ENCODE measurements at regions not wholly inside any gene's neighbourhood (a gene's known extent, or its start where the extent isn't known, plus 50 kb on each side); places are given as distances from the start of the nearest gene placed in this dataset.

GRCh38 chr5:82786748-82787147 lies 290.4 kb downstream of the TMEM167A start (continued):
- TF ChIP-seq RBM22 (IDR thresholded peaks at IDR 0.05; ENCODE audit: low read depth, low read length, poor library complexity, severe bottlenecking) (no peak), EGR1 (conservative IDR thresholded peaks at IDR 0.05) (no peak)

DNA sequence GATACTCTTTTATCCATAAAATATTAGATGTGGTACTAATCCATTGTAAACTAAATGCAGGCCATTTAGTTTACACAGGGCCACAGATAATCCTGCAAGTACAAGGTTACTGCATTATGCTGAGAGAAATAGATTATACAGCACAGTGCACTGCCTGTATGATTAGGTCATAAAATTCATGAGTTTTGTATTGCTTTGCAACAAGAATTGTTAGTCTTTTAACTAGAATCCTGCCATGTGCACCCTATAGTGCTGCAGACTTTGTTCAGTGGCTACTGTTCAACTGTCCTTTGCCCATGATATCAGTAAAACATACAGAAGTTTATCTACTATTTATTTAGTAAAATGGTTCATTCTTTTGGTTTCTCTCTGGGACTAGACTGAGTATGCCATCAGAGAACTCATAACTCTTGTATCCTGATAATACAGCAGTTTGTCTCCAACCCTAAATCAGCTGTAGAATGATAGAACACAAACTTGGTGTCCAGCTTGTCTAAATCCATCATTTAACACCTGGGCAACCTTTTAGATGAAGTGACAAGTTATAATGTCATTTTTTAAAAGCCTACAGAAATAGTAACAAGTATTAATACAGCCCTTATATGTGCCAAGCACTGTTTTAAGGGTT lies 291.2 kb downstream of the TMEM167A start:
- no peak overlapping the region for H3K9ac ChIP-seq (ENCODE audit: insufficient read depth in 1 of 2, low read depth in 2 of 2, low read length in 2 of 2)
- no peaks in the 10 kb centered on the region for H3K4me1 ChIP-seq (replicated peaks in 1 of 2; ENCODE audit: control insufficient read depth in 2 of 2, insufficient read depth in 2 of 2, low read length in 2 of 2)
- intact Hi-C loops (cut with micrococcal nuclease) (no loop called here), in situ Hi-C loops (cut with MboI) (loop anchor here (25.0 kb wide), 1 partner anchor 424 kb away; no protein-coding TSS in a partner anchor)
- no peaks in the 10 kb centered on the region for H3K9me1 ChIP-seq (ENCODE audit: control insufficient read depth, insufficient read depth, low read length)
- no peak overlapping the region for H2AFZ ChIP-seq (ENCODE audit: low read depth, low read length)
- no peak overlapping the region for H3K4me3 ChIP-seq
- H3K36me3 ChIP-seq (ENCODE audit: control insufficient read depth, insufficient read depth, low read length): no peaks in the 10 kb centered on the region
- H3K9me3 ChIP-seq (replicated peaks; ENCODE audit: control insufficient read depth, insufficient read depth, low read depth, low read length): no peaks in the 10 kb centered on the region
- ChIA-PET POLR2A (no interaction called here), CTCF (ENCODE audit: low intra/inter-chr PET ratio) (no interaction called here)
- no peak overlapping the region for H3K27ac ChIP-seq (ENCODE audit: extremely low read depth, low read depth, low read length)
- no TSS peak for BruUV-seq (replicated peaks)
- no peak for ATAC-seq
- no peaks in the 10 kb centered on the region; a peak in 1 of 5 replicates for H3K27me3 ChIP-seq (ENCODE audit: control insufficient read depth in 2 of 2, insufficient read depth in 2 of 2, low read length in 2 of 2)
- DNase-seq (ENCODE audit: extremely low read depth in 1 of 4, low spot score in 3 of 4): no peak
- no peak for FAIRE-seq
- no peaks in the 10 kb centered on the region for H3K79me2 ChIP-seq (ENCODE audit: control insufficient read depth, insufficient read depth, low read length)
- H4K20me1 ChIP-seq (replicated peaks; ENCODE audit: control insufficient read depth, insufficient read depth, low read length): no peaks in the 10 kb centered on the region
- no peak overlapping the region for H3K4me2 ChIP-seq (ENCODE audit: insufficient read depth, low read length)
- TF ChIP-seq, protein P1, sequence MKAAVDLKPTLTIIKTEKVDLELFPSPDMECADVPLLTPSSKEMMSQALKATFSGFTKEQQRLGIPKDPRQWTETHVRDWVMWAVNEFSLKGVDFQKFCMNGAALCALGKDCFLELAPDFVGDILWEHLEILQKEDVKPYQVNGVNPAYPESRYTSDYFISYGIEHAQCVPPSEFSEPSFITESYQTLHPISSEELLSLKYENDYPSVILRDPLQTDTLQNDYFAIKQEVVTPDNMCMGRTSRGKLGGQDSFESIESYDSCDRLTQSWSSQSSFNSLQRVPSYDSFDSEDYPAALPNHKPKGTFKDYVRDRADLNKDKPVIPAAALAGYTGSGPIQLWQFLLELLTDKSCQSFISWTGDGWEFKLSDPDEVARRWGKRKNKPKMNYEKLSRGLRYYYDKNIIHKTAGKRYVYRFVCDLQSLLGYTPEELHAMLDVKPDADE (conservative IDR thresholded peaks at IDR 0.05; ENCODE audit: control insufficient read depth, low read depth, low read length): no peak
- TF ChIP-seq RBM14 (IDR thresholded peaks at IDR 0.05; ENCODE audit: borderline replicate concordance, insufficient read depth, low read depth, low read length) (no peak), GABPB1 (CRISPR knock-in tag; IDR thresholded peaks at IDR 0.05) (no peak), HMG20A (CRISPR knock-in tag; conservative IDR thresholded peaks at IDR 0.05) (no peak), ZFP36 (IDR thresholded peaks at IDR 0.05; ENCODE audit: low read depth, low read length, partially characterized antibody) (no peak), MTF1 (CRISPR knock-in tag; IDR thresholded peaks at IDR 0.05; ENCODE audit: borderline replicate concordance) (no peak), COPS2 (conservative IDR thresholded peaks at IDR 0.05) (no peak), ZNF699 (CRISPR knock-in tag; IDR thresholded peaks at IDR 0.05; ENCODE audit: insufficient replicate concordance) (no peak), RBM34 (IDR thresholded peaks at IDR 0.05; ENCODE audit: borderline replicate concordance, insufficient read depth, low read length) (no peak), CBFB (CRISPR knock-in tag; IDR thresholded peaks at IDR 0.05) (no peak), POLR3G (IDR thresholded peaks at IDR 0.05; ENCODE audit: extremely low read depth, insufficient read length, insufficient replicate concordance) (no peak), HDAC3 (IDR thresholded peaks at IDR 0.05; ENCODE audit: borderline replicate concordance, partially characterized antibody) (no peak)
- TF ChIP-seq, protein P2, sequence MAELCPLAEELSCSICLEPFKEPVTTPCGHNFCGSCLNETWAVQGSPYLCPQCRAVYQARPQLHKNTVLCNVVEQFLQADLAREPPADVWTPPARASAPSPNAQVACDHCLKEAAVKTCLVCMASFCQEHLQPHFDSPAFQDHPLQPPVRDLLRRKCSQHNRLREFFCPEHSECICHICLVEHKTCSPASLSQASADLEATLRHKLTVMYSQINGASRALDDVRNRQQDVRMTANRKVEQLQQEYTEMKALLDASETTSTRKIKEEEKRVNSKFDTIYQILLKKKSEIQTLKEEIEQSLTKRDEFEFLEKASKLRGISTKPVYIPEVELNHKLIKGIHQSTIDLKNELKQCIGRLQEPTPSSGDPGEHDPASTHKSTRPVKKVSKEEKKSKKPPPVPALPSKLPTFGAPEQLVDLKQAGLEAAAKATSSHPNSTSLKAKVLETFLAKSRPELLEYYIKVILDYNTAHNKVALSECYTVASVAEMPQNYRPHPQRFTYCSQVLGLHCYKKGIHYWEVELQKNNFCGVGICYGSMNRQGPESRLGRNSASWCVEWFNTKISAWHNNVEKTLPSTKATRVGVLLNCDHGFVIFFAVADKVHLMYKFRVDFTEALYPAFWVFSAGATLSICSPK (IDR thresholded peaks at IDR 0.05; ENCODE audit: borderline replicate concordance): no peak
- TF ChIP-seq, protein P3, sequence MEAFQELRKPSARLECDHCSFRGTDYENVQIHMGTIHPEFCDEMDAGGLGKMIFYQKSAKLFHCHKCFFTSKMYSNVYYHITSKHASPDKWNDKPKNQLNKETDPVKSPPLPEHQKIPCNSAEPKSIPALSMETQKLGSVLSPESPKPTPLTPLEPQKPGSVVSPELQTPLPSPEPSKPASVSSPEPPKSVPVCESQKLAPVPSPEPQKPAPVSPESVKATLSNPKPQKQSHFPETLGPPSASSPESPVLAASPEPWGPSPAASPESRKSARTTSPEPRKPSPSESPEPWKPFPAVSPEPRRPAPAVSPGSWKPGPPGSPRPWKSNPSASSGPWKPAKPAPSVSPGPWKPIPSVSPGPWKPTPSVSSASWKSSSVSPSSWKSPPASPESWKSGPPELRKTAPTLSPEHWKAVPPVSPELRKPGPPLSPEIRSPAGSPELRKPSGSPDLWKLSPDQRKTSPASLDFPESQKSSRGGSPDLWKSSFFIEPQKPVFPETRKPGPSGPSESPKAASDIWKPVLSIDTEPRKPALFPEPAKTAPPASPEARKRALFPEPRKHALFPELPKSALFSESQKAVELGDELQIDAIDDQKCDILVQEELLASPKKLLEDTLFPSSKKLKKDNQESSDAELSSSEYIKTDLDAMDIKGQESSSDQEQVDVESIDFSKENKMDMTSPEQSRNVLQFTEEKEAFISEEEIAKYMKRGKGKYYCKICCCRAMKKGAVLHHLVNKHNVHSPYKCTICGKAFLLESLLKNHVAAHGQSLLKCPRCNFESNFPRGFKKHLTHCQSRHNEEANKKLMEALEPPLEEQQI (IDR thresholded peaks at IDR 0.05): no peak
